WI38 (cell line): ENCODE measurements at regions not wholly inside any gene's neighbourhood (a gene's known extent, or its start where the extent isn't known, plus 50 kb on each side); places are given as distances from the start of the nearest gene placed in this dataset.

Experiments
- H3K4me3 ChIP-seq: 2 replicates; pipeline ENCODE4 v1.5.1; 2011; ENCODE audit warnings: low read depth, mild to moderate bottlenecking, control low read depth, low read length
- TF ChIP-seq, protein P1 (sequence below): IDR thresholded peaks from 2 replicates; pipeline ENCODE4 v1.5.1; 2012; ENCODE audit warnings: low read depth, mild to moderate bottlenecking, control low read depth, low read length

- TF ChIP-seq, protein P1, sequence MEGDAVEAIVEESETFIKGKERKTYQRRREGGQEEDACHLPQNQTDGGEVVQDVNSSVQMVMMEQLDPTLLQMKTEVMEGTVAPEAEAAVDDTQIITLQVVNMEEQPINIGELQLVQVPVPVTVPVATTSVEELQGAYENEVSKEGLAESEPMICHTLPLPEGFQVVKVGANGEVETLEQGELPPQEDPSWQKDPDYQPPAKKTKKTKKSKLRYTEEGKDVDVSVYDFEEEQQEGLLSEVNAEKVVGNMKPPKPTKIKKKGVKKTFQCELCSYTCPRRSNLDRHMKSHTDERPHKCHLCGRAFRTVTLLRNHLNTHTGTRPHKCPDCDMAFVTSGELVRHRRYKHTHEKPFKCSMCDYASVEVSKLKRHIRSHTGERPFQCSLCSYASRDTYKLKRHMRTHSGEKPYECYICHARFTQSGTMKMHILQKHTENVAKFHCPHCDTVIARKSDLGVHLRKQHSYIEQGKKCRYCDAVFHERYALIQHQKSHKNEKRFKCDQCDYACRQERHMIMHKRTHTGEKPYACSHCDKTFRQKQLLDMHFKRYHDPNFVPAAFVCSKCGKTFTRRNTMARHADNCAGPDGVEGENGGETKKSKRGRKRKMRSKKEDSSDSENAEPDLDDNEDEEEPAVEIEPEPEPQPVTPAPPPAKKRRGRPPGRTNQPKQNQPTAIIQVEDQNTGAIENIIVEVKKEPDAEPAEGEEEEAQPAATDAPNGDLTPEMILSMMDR = no peak
Observed at GRCh38 chr3:78041486-78041885, 1001.6 kb downstream of the ROBO2 start.

DNA sequence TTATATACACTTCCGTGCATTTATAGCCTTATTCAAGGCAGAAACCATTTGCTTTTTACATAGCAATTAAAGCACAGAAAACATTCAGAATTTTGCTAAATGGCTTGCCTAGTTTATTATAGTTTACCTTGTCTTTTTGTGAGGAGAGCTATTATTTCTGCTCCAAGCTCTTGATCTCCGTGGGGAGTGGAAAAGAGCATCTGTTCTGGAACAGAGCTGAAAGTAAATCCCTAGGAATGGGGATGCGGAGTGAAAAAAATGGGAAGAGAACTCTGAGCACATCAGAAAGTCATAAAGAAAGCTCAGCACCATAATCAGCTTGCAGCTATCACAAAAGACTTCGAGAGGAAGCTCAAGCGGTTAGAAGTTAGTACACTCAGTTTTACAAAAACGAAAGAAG lies 1006.7 kb downstream of the ROBO2 start:
- no peak overlapping the region for H3K4me3 ChIP-seq
- TF ChIP-seq, protein P1 = no peak

More at GRCh38 chr3:78041486-78041885, 1001.6 kb downstream of the ROBO2 start:
- no peak overlapping the region for H3K4me3 ChIP-seq

DNA sequence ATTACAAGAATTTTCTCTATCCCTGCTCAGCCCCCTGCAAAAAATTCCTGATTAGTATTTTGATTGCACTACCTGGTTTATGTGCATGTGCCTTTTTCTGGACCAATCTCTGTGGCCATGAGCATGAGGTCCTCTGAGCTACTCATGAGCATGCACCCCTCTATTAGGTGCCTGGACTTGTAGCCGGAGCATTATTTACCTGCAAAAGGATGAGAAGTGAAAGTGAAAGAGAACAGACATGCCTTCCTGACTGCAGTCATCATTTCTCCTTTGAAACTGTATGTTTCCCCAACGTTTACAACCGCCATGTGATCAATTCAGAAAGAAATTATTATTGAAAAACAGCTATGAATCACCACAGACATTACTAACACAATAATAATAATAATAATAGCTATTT lies 1008.8 kb downstream of the ROBO2 start:
- peak overlapping the region; percentile 24 for H3K4me3 ChIP-seq
- TF ChIP-seq, protein P1 = no peak

GRCh38 chr3:78049521-78049920 lies 1009.6 kb downstream of the ROBO2 start:
- TF ChIP-seq, protein P1 = no peak
- H3K4me3 ChIP-seq = no peak overlapping the region

DNA sequence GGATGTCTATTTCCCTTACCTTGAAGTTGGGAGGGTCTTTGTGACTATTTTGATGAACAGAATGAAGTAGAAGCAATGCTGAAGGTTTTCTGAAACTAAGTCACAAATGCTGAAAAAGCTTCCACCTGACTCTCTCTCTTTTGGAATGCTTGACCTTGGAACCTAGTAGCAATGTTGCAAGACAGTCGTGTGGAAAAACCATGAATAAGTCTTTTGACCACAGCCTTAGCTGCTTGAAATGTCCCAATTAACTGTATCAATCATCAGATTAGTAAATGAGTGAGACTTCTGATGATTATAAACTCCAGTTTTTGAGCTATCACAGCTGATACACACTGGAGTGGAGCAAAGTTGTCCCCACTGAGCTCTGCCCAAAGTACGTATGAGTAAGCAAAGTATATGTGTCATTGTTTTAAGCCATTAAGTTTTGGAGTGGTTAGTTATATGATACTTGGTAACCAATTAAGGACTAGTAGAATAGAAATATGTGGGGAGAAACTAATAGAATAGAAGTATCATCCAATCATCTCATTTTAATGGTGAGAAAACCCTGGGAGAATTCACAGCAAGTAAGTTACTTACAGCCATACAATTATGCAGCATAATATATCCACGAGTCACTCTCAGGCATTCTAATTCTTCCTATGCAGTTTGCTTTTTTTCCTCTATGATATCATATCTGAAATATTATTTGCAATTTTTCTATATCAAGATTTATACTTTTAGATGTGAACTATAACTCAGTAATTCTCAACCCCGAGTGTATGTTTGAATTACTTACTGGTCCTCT lies 1010.6 kb downstream of the ROBO2 start:
- no peak overlapping the region for H3K4me3 ChIP-seq
- TF ChIP-seq, protein P1 = no peak

DNA sequence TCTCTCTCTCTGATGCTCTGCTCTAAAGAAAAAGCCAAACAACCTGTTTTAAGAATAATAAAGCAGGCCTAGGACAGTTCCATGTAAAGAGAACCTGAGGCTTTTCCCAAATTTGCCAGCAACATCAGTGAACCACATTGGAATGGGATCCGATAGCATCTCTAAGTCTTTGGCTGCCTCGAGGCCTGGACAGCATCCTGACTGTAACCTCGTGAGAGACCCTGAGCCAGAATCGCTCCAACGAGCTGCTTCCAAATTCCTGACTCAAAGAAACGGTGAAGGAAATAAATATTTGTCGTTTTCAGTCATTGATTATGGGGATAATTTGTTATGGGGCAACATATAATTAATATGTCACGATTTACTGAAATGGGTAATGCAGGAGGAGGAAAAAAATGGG lies 1012.8 kb downstream of the ROBO2 start:
- H3K4me3 ChIP-seq = no peak overlapping the region
- TF ChIP-seq, protein P1 = no peak

GRCh38 chr3:78066287-78066686 lies 1026.4 kb downstream of the ROBO2 start:
- no peak overlapping the region for H3K4me3 ChIP-seq
- TF ChIP-seq, protein P1 = 0 out of 2 replicates have a peak, but pooled peaks have one; percentile 22
